SK-N-SH (cell line): ENCODE measurements at regions not wholly inside any gene's neighbourhood (a gene's known extent, or its start where the extent isn't known, plus 50 kb on each side); places are given as distances from the start of the nearest gene placed in this dataset.
A peak's percentile ranks its signal among the peaks of the same experiment; 100 is the strongest.

Experiments
- CTCF ChIA-PET: fragments of 300-600, 350-600 bp; formaldehyde crosslinking; extraction: SDS; loops from one replicate; lab custom pipeline; 2021; lab: Yijun Ruan, JAX
- POLR2A ChIA-PET: fragments of 350-600 bp; sonication (Branson Sonifier 250); formaldehyde crosslinking; extraction: SDS; loops from one replicate; lab custom pipeline; 2020; ENCODE audit warnings: antibody characterized with exemption, inconsistent platforms; lab: Yijun Ruan, JAX
- DNase-seq: peaks from one replicate; pipeline ENCODE4 v3.0.0; 2012
- H2AFZ ChIP-seq: fragments of 200-600 bp; sonication (generic); 2 replicates; pipeline ENCODE4 v1.8.1; 2016; ENCODE audit warnings: antibody characterized with exemption, mild to moderate bottlenecking, low read depth
- H3F3A ChIP-seq: fragments of 200-600 bp; sonication (generic); replicated peaks from 2 replicates; pipeline ENCODE3; 2016; ENCODE audit warnings: antibody characterized with exemption, mild to moderate bottlenecking; ENCODE audit not compliant: insufficient read depth
- H3K27ac ChIP-seq, 2 experiments: fragments of 200-500 bp in 1 of 2; fragments of 200-600 bp in 1 of 2; sonication (Bioruptor generic) in 1 of 2; sonication (generic), shearing (Covaris generic) in 1 of 2; 2 replicates each; pipeline versions ENCODE4 v1.5.1 to v1.6.1; 2014 to 2016; ENCODE audit warnings: low read depth in 2 of 2, inconsistent platforms in 1 of 2, low read length in 1 of 2, mild to moderate bottlenecking in 1 of 2, mixed read lengths in 1 of 2
- H3K27me3 ChIP-seq: fragments of 200-600 bp; sonication (generic), shearing (Covaris generic); 2 replicates; pipeline ENCODE4 v1.6.1; 2016; ENCODE audit warnings: mixed run types; ENCODE audit not compliant: insufficient read depth
- H3K36me3 ChIP-seq, 2 experiments: fragments of 200-500 bp in 1 of 2; fragments of 200-600 bp in 1 of 2; sonication (Bioruptor generic) in 1 of 2; sonication (generic) in 1 of 2; replicated peaks in 1 of 2; 2 replicates each; pipeline versions ENCODE3 to v1.5.1; 2014 to 2016; ENCODE audit warnings: low read length in 1 of 2, mild to moderate bottlenecking in 1 of 2; ENCODE audit not compliant: insufficient read depth in 2 of 2, control insufficient read depth in 1 of 2
- H3K4me1 ChIP-seq, 2 experiments: fragments of 200-500 bp in 1 of 2; fragments of 200-600 bp in 1 of 2; sonication (Bioruptor generic) in 1 of 2; sonication (generic), shearing (Covaris generic) in 1 of 2; 2 replicates each; pipeline versions ENCODE4 v1.5.1 to v1.6.1; 2014 to 2016; ENCODE audit warnings: low read depth in 1 of 2, low read length in 1 of 2, mixed run types in 1 of 2; ENCODE audit not compliant: insufficient read depth in 2 of 2, control insufficient read depth in 1 of 2
- H3K4me2 ChIP-seq: fragments of 200-600 bp; sonication (generic), shearing (Covaris generic); 2 replicates; pipeline ENCODE4 v1.6.1; 2017; ENCODE audit warnings: mixed run types
- H3K4me3 ChIP-seq, 2 experiments: fragments of 200-500 bp in 1 of 2; fragments of 200-600 bp in 1 of 2; sonication (Bioruptor generic) in 1 of 2; sonication (generic), shearing (Covaris generic) in 1 of 2; 2 replicates each; pipeline versions ENCODE4 v1.5.1 to v1.8.1; 2014 to 2016; ENCODE audit warnings: low read depth in 2 of 2, inconsistent platforms in 1 of 2, low read length in 1 of 2, mild to moderate bottlenecking in 1 of 2, mixed read lengths in 1 of 2, moderate library complexity in 1 of 2
- H3K79me2 ChIP-seq: fragments of 200-600 bp; sonication (generic); 2 replicates; pipeline ENCODE4 v1.8.1; 2017; ENCODE audit warnings: mild to moderate bottlenecking; ENCODE audit not compliant: insufficient read depth
- H3K9ac ChIP-seq: fragments of 200-600 bp; sonication (generic); 2 replicates; pipeline ENCODE4 v1.6.1; 2017; ENCODE audit warnings: mixed run types
- H3K9me2 ChIP-seq: fragments of 200-600 bp; sonication (generic); 2 replicates; pipeline ENCODE4 v1.6.1; 2017; ENCODE audit warnings: mixed run types
- H3K9me3 ChIP-seq: fragments of 200-600 bp; sonication (generic); 2 replicates; pipeline ENCODE4 v1.6.1; 2017; ENCODE audit warnings: mixed run types, mild to moderate bottlenecking, moderate library complexity
- H4K20me1 ChIP-seq: fragments of 200-600 bp; sonication (generic); 2 replicates; pipeline ENCODE4 v1.6.1; 2017; ENCODE audit warnings: mild to moderate bottlenecking, mixed run types; ENCODE audit not compliant: insufficient read depth
- CHD2 ChIP-seq: fragments of 150-350 bp; IDR thresholded peaks from 2 replicates; pipeline ENCODE4 v1.6.1; 2018; ENCODE audit warnings: low read length; ENCODE audit not compliant: partially characterized antibody
- EZH2phosphoT487 ChIP-seq: fragments of 200-600 bp; sonication (generic); IDR thresholded peaks from 2 replicates; pipeline ENCODE4 v1.6.1; 2017; ENCODE audit warnings: low read depth, mixed run types, mild to moderate bottlenecking, antibody characterized with exemption, moderate library complexity, borderline replicate concordance
- FOSL2 ChIP-seq: IDR thresholded peaks from 2 replicates; pipeline ENCODE4 v1.4.0; 2012; ENCODE audit warnings: low read depth, mild to moderate bottlenecking, moderate library complexity, borderline replicate concordance
- FOXM1 ChIP-seq: IDR thresholded peaks from 2 replicates; pipeline ENCODE4 v1.4.0; 2012; ENCODE audit warnings: low read depth, mild to moderate bottlenecking
- GABPA ChIP-seq: IDR thresholded peaks from 2 replicates; pipeline ENCODE4 v1.4.0; 2012; ENCODE audit warnings: low read depth, mild to moderate bottlenecking
- IRF3 ChIP-seq: fragments of 150-350 bp; IDR thresholded peaks from 2 replicates; pipeline ENCODE4 v1.6.1; 2016; ENCODE audit warnings: mild to moderate bottlenecking, low read depth, low read length
- PBX3 ChIP-seq: IDR thresholded peaks from 2 replicates; pipeline ENCODE4; 2012
- RXRA ChIP-seq: IDR thresholded peaks from 2 replicates; pipeline ENCODE4 v1.4.0; 2012; ENCODE audit warnings: low read depth, mild to moderate bottlenecking, borderline replicate concordance
- SIN3A ChIP-seq: IDR thresholded peaks from 2 replicates; pipeline ENCODE4 v1.6.1; 2012; ENCODE audit warnings: low read depth, mild to moderate bottlenecking, low read length, moderate library complexity, borderline replicate concordance
- SMC3 ChIP-seq: IDR thresholded peaks from 2 replicates; pipeline ENCODE4 v1.6.1; 2012; ENCODE audit warnings: low read depth, low read length, improper control_type of control experiment
- TCF12 ChIP-seq: IDR thresholded peaks from 2 replicates; pipeline ENCODE4 v1.4.0; 2012
- TEAD4 ChIP-seq: IDR thresholded peaks from 2 replicates; pipeline ENCODE4 v1.4.0; 2012; ENCODE audit warnings: mild to moderate bottlenecking, borderline replicate concordance; ENCODE audit not compliant: insufficient read depth
- USF2 ChIP-seq: fragments of 150-350 bp; IDR thresholded peaks from 2 replicates; pipeline ENCODE4 v1.6.1; 2017; ENCODE audit warnings: antibody characterized with exemption, low read length, low read depth, borderline replicate concordance
- YY1 ChIP-seq: IDR thresholded peaks from 2 replicates; pipeline ENCODE4 v1.4.0; 2012; ENCODE audit warnings: low read depth, mild to moderate bottlenecking
- WGBS: methylation state at CpG from one replicate; pipeline ENCODE4 v1.1.6; 2017; ENCODE audit warnings: low lambda C conversion rate; 5-methylcytosine and 5-hydroxymethylcytosine counted together

GRCh38 chr17:79361873-79362771 lies 248.7 kb downstream of the RBFOX3 start:
- no peak overlapping the region for H3K4me2 ChIP-seq
- TF ChIP-seq GABPA (no peak), SIN3A (no peak), EZH2phosphoT487 (no peak), FOXM1 (no peak), YY1 (no peak), SMC3 (no peak), TEAD4 (no peak), TCF12 (no peak), PBX3 (no peak), RXRA (no peak), IRF3 (no peak), FOSL2 (no peak), USF2 (no peak), CHD2 (no peak)
- TF ChIP-seq, all 33 proteins: peak for 0
- Histone ChIP-seq H3K27me3 (peaks cover 43% of the 10 kb centered on the region), H3K79me2 (no peaks in the 10 kb centered on the region), H3K9ac (no peak overlapping the region), H3K9me2 (no peaks in the 10 kb centered on the region), H3K4me3 (no peak overlapping the region), H2AFZ (no peak overlapping the region), H3K9me3 (no peaks in the 10 kb centered on the region), H4K20me1 (no peaks in the 10 kb centered on the region), H3K4me1 (no peaks in the 10 kb centered on the region; a peak in 1 of 4 replicates), H3K36me3 (no peaks in the 10 kb centered on the region), H3F3A (no peaks in the 10 kb centered on the region), H3K27ac (no peak overlapping the region)
- POLR2A ChIA-PET, result no interaction called here
- 30% methylated on average over 26 of the region's 29 CpGs for WGBS
- peak; percentile 67 for DNase-seq
- CTCF ChIA-PET, result interaction anchor here (1.0 to 3.8 kb wide), 7 partner anchors 15 to 275 kb away, joined by 3 to 14 read pairs (median 5); no protein-coding TSS in a partner anchor
